Keratinocyte (primary cell): ENCODE measurements at regions not wholly inside any gene's neighbourhood (a gene's known extent, or its start where the extent isn't known, plus 50 kb on each side); places are given as distances from the start of the nearest gene placed in this dataset.
"Not testable (repeated sequence)": the region's sequence is repeated elsewhere in the genome, so short reads cannot be mapped to it uniquely, and the experiment has no call there.

ENCODE experiments used
- DNase-seq: peaks from one replicate; pipeline ENCODE4 v3.0.0-alpha.2; 2011; ENCODE audit warnings: low read depth, missing footprints, low spot score
- FAIRE-seq: peaks from 2 replicates; lab custom pipeline; 2011; peaks lifted over from hg19 to GRCh38; lab: Jason Lieb, UNC
- H2AFZ ChIP-seq: 2 replicates; pipeline ENCODE4 v1.6.0; 2012; ENCODE audit warnings: low read length, control low read depth, inconsistent platforms; ENCODE audit not compliant: control insufficient read depth
- H3K27ac ChIP-seq: 2 replicates; pipeline ENCODE4 v1.5.1; 2011; ENCODE audit warnings: low read length; ENCODE audit not compliant: control insufficient read depth, insufficient read depth
- H3K27me3 ChIP-seq: 3 replicates; pipeline ENCODE4 v1.6.0; 2011; ENCODE audit warnings: low read length; ENCODE audit not compliant: control insufficient read depth, insufficient read depth; ENCODE audit errors: extremely low read depth
- H3K36me3 ChIP-seq, 2 experiments: 2 replicates in 1 of 2; 3 replicates in 1 of 2; pipeline ENCODE4 v1.5.1; 2011; ENCODE audit warnings: low read length in 2 of 2, mild to moderate bottlenecking in 1 of 2; ENCODE audit not compliant: control insufficient read depth in 2 of 2, insufficient read depth in 2 of 2; ENCODE audit errors: extremely low read depth in 1 of 2
- H3K4me1 ChIP-seq: 3 replicates; pipeline ENCODE4 v1.5.1; 2011; ENCODE audit warnings: low read length; ENCODE audit not compliant: control insufficient read depth, insufficient read depth; ENCODE audit errors: extremely low read depth
- H3K4me2 ChIP-seq: 3 replicates; pipeline ENCODE4 v1.6.0; 2011; ENCODE audit warnings: low read depth, low read length; ENCODE audit not compliant: control insufficient read depth, insufficient read depth; ENCODE audit errors: extremely low read depth
- H3K4me3 ChIP-seq, 3 experiments: fragments of 200-600 bp in 1 of 3; sonication (generic) in 1 of 3; 2 replicates in 2 of 3; 3 replicates in 1 of 3; pipeline ENCODE4 v1.5.1; 2011 to 2016; ENCODE audit warnings: low read length in 3 of 3, mild to moderate bottlenecking in 3 of 3, control low read depth in 2 of 3, inconsistent platforms in 1 of 3, low read depth in 1 of 3, mixed read lengths in 1 of 3, mixed run types in 1 of 3, moderate library complexity in 1 of 3; ENCODE audit not compliant: control insufficient read depth in 2 of 3, insufficient read depth in 2 of 3; ENCODE audit errors: extremely low read depth in 1 of 3
- H3K79me2 ChIP-seq: 2 replicates; pipeline ENCODE4 v1.6.0; 2012; ENCODE audit warnings: low read length; ENCODE audit not compliant: control insufficient read depth, insufficient read depth
- H3K9ac ChIP-seq: 3 replicates; pipeline ENCODE4 v1.6.0; 2011; ENCODE audit warnings: low read length; ENCODE audit not compliant: control insufficient read depth, insufficient read depth; ENCODE audit errors: extremely low read depth
- H3K9me1 ChIP-seq: 3 replicates; pipeline ENCODE4 v1.6.0; 2011; ENCODE audit warnings: low read length; ENCODE audit not compliant: control insufficient read depth, insufficient read depth; ENCODE audit errors: extremely low read depth
- H3K9me3 ChIP-seq: 2 replicates; pipeline ENCODE4 v1.5.1; 2012; ENCODE audit warnings: low read depth, low read length; ENCODE audit not compliant: control insufficient read depth
- H4K20me1 ChIP-seq: 3 replicates; pipeline ENCODE4 v1.6.0; 2011; ENCODE audit warnings: low read length; ENCODE audit not compliant: control insufficient read depth, insufficient read depth; ENCODE audit errors: extremely low read depth
- dilution Hi-C: fragments of 300-500 bp; cut with MboI; formaldehyde crosslinking; loops from one replicate; pipeline ENCODE4 v1.7.0; 2020; ENCODE audit warnings: low sequenced_read_pairs; ENCODE audit not compliant: extremely low pct_ligation_motif_present

- dilution Hi-C loops, FAIRE-seq, H3K4me2 ChIP-seq: not testable (repeated sequence)
These were observed 108.0 kb downstream of the NSUN5 start for GRCh38 chr7:73200518-73201099.

GRCh38 chr7:73193991-73194390, 108.2 kb upstream of the SPDYE9 start:
- H3K27ac ChIP-seq, H3K9me1 ChIP-seq, H3K4me1 ChIP-seq, H3K4me2 ChIP-seq, H4K20me1 ChIP-seq, dilution Hi-C loops, H3K9me3 ChIP-seq, H3K9ac ChIP-seq, DNase-seq, H3K36me3 ChIP-seq, H3K4me3 ChIP-seq, FAIRE-seq, H2AFZ ChIP-seq, H3K79me2 ChIP-seq, H3K27me3 ChIP-seq: not testable (repeated sequence)

More at GRCh38 chr7:73200518-73201099, 108.0 kb downstream of the NSUN5 start:
- not testable (repeated sequence) for H4K20me1 ChIP-seq, H3K9ac ChIP-seq, H3K27me3 ChIP-seq, H3K9me1 ChIP-seq, DNase-seq, H3K27ac ChIP-seq, H3K79me2 ChIP-seq, H3K9me3 ChIP-seq, H2AFZ ChIP-seq, H3K4me3 ChIP-seq, H3K4me1 ChIP-seq, H3K36me3 ChIP-seq

GRCh38 chr7:73190483-73191155, 104.8 kb upstream of the SPDYE9 start:
- H3K79me2 ChIP-seq, H3K27me3 ChIP-seq, dilution Hi-C loops, H3K4me2 ChIP-seq, H3K9me1 ChIP-seq, DNase-seq, H3K27ac ChIP-seq, H3K4me1 ChIP-seq, FAIRE-seq, H3K9me3 ChIP-seq, H3K36me3 ChIP-seq, H2AFZ ChIP-seq, H3K4me3 ChIP-seq, H4K20me1 ChIP-seq, H3K9ac ChIP-seq: not testable (repeated sequence)

- H4K20me1 ChIP-seq, H3K4me1 ChIP-seq, H3K9me3 ChIP-seq, H3K4me3 ChIP-seq, H3K36me3 ChIP-seq, H3K9me1 ChIP-seq, DNase-seq, H3K9ac ChIP-seq, H3K79me2 ChIP-seq, FAIRE-seq, H3K27ac ChIP-seq, H3K4me2 ChIP-seq, dilution Hi-C loops, H2AFZ ChIP-seq, H3K27me3 ChIP-seq: not testable (repeated sequence)
These were observed 102.4 kb upstream of the SPDYE9 start for GRCh38 chr7:73188287-73188686.

GRCh38 chr7:73186589-73187309, 100.9 kb upstream of the SPDYE9 start:
- H3K9ac ChIP-seq, H3K36me3 ChIP-seq, H3K4me3 ChIP-seq, H3K9me3 ChIP-seq, H3K4me1 ChIP-seq, H2AFZ ChIP-seq, H3K4me2 ChIP-seq, H4K20me1 ChIP-seq, H3K27me3 ChIP-seq, H3K9me1 ChIP-seq, H3K79me2 ChIP-seq, H3K27ac ChIP-seq, FAIRE-seq, dilution Hi-C loops, DNase-seq: not testable (repeated sequence)
